Daoy (cell line): ENCODE measurements at regions not wholly inside any gene's neighbourhood (a gene's known extent, or its start where the extent isn't known, plus 50 kb on each side); places are given as distances from the start of the nearest gene placed in this dataset.
"Not testable (repeated sequence)": the region's sequence is repeated elsewhere in the genome, so short reads cannot be mapped to it uniquely, and the experiment has no call there.

Experiments
- DNase-seq: peaks from one replicate; pipeline ENCODE4 v3.0.0-alpha.2; 2015; ENCODE audit warnings: low read depth

DNA sequence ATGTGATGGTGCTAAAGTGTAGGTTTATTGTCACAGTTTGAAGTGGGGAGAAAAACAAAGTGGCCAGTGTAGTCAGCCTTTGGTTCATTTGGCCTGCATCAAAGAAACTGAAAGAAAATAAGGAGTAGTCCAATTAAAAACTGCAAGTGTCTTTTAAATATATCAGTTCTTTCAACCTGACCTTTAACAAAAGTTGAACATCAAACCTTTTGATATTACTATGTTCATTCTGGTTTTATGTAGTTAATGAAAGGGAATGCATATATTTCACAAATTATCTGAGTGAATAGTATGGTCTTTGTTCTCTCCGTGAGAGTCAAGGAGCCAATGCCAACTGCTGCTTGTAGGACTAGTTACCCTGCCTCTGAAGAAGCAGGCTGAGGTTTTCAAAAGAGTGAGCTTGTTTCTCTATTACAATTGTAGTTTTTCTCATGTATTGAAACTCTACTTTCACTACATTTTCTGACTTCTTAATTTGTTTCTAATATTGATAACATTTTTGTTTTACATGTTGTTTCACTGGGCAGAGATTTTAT lies 1160.8 kb upstream of the LRRTM3 start:
- no peak for DNase-seq

DNA sequence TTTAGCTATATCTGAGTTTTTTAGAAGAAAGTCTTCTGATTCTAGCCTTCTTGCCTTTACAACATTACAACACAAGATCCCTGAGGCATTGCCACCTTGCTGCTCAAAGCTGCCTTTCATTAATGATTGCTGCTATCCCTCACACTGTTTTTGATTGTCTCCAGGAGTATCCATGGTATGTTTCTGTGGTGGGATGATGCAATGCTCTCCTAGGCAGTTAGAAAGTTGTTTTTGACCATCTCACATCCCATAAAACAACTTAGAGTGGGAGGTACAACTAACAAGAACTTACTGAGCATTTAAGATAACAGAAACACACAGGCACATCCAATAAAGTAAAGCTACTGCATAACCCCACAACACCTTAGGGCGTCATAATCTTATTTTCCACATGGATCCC lies 1156.0 kb upstream of the LRRTM3 start:
- no peak for DNase-seq

DNA sequence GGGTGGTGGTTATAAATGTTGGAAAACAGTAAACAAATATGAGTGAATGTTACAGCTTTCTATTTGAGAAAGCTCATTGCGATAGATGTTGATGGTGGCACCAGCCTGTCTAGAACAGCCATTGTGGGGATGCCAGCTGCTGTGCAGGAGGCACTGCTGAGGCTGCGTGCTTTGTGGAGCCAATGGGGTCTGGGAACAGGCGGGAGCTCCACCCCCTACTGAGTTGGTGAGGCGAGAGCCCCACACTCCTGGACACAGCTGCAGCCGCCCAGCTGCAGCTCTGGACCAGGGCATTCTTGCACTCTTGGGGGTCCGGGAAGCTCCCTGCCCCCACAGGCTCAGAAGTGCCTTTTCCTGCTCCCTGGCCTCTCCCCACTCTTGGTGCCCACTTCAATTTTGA lies 1147.1 kb upstream of the LRRTM3 start:
- DNase-seq: no peak

DNA sequence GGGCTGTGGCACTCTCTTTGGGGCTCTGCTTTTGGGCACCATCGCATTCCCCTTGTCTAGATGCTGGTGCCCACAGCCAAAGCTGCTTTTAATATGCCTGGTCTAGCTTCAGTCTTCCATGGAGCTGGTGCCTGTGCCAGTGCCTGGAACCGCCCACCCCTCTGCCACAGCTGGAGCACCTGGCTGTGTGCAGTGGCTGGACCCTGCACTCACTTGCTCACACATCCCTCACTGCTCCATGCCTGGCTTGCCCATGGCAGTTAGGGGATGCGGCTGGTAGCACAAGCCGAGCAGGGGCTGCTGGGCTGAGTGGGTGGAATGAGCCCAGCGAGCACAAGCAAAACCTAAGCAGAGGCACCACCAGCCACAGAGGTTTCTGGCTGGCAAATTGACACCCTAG lies 1145.9 kb upstream of the LRRTM3 start:
- no peak for DNase-seq

DNA sequence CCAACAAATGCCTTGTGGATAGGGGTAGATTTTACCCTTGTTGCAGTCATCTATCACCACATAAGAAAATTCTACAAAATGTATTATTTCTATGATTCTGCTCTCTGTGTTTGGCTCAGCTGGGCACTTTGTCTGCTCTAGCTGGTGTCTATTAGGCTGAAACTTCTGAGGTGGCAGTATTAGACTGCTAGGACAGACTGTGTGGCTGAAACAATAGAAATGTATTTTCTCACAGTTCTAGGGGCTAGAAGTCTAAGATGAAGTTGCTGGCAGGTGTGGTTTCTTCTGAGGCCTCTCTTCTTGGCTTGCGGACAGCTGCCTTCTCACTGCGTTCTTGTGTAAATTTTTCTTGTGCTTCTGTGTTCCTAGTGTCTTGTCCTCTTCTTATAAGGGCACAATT lies 1139.6 kb upstream of the LRRTM3 start:
- no peak for DNase-seq

DNA sequence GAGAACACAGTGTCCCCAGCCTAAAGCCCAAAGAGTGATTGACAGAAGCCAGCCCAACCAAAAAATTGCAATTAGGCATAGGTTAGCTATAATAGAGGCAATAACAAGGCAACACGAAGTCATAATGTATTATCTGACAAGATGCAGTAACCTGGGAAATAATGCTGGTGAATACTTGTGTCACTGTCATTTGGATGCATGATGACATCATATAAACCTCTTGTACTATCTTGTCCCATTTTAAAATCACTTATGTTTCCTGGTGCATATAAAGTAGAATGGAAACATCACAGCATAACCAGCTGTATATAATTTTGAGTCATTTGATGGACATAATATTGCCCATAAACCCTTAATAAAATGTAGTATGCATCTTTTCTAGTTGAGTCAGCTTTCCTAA lies 1138.3 kb upstream of the LRRTM3 start:
- DNase-seq: no peak

DNA sequence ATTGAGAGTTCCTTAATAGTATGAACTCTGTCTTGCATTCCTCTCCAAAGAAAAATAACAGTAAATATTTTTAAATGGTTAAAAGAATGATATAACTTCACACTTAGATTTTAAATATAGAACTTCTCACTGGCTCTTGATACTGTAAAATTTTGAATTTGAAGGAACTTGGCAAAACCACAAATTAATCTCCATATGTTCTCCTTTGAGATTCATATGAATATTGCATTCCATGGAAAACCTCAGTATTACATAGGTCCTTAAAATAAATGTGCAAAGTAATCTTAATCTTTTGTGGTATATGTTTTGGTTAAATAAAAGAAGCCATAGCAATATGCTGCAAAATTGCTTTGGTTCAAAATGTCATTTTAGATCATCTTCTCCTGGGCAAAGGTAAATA lies 1137.6 kb upstream of the LRRTM3 start:
- no peak for DNase-seq

DNA sequence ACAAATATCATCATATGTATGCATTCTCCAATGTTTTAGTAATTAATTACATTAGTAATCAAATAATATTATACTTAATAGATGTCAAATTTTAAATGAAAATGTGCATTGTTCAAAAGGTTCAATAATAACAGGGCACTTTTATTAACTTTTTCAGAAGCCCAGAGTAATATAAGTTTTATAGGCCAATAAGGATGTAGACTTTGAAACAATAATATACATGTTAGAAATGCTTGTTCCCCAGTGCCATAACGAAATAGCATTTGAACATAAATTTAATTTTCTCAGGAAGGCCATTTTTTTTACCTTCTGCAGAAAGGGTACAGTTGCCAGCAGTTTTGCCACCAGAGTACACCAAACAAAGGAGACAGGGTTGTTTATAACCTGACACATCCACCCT lies 1133.9 kb upstream of the LRRTM3 start:
- no peak for DNase-seq

DNA sequence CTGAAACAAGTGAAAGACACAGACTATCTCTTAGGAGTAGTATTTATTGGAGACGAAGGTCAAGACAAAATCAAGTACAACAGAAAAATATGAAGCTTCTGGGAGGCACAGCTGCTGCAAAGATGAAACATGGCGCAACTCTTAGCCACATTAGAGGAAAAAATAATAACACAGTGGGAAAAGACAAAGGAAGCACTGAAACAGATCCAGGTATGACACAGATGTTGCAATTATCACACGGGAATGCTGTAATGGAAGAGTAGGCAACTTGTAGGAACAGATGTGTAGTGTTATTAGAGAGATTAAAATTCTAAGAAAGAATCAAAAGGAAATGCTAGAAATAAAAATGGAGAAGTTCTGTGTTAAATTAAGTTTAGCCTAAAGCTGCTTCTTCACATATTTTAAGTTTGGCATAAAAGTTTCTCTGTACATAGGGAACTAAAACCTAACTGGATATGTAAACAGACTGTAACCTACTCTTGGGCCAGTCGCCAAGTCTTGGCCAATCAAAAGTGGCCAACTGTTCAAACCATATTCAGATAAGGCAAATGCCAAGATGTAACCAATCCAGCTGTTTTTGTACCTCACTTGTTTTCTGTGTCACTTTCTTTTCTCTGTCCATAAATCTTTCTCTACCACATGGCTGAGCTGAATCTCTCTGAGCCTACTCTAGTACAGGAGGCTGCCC lies 1132.0 kb upstream of the LRRTM3 start:
- no peak for DNase-seq

DNA sequence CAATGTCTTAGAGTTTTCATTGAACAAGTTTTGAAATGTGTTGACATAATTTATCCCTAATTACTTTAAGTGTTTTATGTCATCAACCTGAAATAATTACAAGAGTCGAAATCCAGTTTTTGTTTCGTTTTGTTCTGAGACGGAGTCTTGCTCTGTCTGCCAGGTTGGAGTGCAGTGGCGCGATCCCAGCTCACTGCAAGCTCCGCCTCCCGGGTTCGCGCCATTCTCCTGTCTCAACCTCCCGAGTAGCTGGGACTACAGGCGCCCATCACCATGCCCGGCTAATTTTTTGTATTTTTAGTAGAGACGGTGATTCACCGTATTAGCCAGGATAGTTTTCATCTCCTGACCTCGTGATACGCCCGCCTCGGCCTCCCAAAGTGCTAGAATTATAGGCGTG lies 1131.0 kb upstream of the LRRTM3 start:
- DNase-seq: not testable (repeated sequence)

DNA sequence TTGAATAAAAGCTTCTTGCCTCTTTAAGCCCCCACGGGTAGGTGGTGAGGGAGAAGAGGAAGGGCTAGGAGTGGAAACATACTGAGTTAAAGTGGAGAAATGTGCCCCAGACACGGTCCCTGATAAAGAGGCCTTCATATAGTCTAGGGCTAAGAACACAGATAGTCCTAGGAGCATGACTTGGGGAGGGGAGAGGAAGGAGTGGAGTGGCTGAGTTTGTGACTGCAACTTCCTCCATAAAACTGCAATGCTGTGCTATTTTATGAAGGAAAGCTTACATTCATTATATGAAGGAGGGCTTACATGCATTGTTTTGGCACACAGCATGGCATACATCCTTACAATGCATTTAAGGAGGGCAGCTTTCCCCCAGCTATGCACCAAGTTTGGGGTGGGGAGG lies 1129.4 kb upstream of the LRRTM3 start:
- no peak for DNase-seq

DNA sequence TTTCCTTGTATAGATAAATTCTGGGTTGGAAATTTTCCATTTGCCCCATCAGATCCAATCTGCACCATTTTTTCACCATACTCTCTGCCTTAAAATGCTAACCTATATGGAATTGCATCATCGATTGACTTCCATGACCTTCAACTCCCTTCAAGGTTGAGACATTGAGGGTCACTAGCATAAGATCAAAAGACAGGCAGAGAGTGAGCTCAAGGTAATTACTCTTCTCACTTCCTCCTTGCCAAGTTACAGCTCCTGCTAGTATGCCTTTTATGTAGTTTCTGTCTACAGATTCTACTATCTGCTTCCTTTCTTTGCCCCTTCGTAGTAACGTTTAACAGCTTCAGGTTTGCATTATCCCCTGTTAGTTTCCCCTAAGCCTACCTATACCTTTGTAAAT lies 1127.7 kb upstream of the LRRTM3 start:
- no peak for DNase-seq

DNA sequence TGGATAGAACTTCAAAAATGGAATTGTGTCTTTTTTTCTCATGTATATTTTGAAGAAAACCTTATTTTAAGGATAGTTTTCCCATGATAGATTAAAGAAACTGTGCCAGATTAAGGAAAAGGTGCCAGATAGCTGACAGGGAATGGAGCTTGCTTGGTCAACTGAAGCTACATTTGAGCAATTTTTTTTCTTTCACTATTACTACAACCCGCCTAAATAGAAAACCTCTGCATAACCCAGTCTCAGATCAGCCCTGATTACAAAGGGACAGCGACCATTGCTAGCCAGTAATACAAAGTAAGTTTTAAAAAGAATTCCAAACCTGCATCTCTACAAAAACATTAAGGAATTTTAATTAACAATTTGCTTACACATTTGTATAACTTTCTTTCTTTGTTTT lies 1123.4 kb upstream of the LRRTM3 start:
- no peak for DNase-seq

DNA sequence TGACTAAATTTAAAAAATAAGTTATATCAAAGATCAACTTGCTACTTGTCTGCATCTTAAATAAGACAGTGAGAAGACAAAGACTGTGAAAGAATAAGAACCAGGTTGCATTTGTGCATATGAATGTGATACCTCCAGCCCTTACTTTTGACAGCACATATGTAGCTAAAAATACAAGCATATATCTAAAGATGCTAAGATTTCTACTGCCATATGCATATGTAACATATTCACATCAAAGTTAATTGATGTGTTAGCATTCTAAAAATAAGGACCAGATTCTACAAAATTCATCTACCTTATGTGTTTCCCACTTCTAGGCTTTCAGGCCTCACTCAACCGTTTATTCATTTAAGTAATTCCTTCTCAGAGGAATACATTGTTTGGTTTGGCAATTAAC lies 1120.3 kb upstream of the LRRTM3 start:
- no peak for DNase-seq

DNA sequence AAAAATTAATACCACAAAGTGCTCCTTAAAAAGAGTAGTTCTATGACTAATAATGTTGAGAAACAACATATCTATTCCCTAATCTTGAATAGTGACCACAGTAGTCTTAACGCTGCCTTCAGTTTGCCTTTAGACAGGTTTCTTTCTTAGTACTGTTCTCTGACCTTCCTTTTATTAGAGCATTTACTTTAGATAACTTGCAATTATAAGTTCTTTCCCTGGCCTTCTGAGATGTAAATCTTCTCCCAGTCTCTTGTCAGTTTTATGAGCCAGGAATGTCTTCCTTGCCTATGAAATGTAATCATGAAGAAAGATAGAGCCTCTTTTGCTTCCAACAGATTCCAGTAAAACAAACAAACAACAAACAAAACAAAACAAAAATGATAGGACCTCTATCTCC lies 1119.8 kb upstream of the LRRTM3 start:
- DNase-seq: no peak

DNA sequence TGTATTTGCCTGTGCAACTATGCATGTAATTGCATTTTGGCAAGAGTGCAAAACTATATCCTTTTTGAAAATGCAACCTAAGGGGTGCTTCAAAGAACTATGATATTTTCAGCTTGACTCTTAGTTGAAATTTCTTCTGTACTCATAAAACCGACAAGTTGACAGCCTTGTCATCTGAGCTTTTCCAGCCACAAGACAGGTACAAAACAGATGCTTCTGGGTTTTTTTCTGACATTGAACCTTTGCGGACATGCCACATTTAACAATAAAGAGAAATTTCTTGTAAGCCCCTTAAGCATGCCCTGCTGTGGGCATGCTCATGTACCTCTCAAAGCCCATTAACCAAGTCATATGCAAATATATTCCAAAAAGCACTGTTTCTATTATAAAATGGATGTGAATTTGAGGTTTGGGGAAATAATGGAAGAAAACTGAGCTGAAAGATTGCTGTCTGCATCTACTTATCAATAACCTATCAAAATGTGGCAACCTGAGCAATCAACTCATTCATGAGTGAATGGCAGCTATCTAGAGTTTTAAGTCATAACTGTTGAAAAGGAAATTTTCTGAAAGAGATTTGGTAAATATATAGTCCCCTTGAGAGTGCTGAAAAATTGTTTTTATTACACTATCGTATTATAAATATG lies 1117.0 kb upstream of the LRRTM3 start:
- DNase-seq: no peak

DNA sequence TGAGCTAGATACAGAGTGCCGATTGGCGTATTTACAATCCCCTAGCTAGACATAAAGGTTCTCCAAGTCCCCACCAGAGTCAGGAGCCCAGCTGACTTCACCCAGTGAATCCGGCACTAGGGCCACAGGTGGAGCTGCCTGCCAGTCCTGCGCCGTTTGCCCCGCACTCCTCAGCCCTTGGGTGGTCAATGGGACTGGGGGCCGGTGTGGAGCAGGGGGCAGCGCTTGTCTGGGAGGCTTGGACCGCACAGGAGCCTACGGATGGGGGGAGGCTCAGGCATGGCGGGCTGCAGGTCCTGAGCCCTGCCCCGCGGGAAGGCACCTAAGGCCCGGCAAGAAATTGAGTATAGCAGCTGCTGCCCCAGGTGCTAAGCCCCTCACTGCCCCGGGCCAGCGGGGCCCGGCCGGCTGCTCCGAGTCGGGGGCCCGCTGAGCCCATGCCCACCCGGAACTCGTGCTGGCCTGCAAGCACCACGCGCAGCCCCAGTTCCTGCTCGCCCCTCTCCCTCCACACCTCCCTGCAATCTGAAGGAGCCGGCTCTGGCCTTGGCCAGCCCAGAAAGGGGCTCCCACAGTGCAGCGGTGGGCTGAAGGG lies 1113.8 kb upstream of the LRRTM3 start:
- no peak for DNase-seq

DNA sequence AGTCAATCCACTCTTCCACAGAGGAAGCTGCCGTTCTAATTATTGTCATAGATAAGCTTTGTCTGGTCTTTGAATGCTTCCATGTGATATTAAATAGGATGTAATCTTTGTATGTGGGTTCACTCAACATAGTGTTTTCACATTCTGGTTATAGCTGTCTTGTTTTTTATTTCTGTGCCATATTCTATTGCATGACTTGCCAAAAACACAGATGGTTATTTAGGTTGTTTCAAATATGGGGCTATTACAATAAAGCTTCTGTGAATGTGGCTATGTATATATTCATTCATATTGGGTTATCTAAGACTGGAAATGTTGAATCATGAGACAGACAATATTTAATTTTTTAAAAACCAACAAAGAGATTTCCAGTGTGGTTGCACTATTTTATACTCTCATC lies 1109.3 kb upstream of the LRRTM3 start:
- no peak for DNase-seq

DNA sequence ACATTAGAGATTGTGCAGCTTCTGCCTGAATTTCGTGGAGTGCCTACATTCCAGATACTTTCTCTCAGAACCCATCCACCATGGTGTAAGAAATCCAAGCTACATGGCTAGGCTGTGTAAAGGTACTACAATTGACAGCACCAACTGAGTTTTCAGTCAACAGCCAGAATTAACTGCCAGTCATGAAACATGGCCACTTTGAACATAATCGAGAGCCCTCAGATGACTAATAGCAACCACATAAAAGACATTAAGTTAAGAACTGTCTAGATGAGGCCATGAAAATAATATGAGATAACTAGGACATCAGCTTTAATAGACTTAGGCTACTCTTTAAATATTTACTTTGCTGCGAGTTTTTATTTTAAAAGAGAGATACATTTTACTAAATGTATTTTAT lies 1106.8 kb upstream of the LRRTM3 start:
- no peak for DNase-seq

DNA sequence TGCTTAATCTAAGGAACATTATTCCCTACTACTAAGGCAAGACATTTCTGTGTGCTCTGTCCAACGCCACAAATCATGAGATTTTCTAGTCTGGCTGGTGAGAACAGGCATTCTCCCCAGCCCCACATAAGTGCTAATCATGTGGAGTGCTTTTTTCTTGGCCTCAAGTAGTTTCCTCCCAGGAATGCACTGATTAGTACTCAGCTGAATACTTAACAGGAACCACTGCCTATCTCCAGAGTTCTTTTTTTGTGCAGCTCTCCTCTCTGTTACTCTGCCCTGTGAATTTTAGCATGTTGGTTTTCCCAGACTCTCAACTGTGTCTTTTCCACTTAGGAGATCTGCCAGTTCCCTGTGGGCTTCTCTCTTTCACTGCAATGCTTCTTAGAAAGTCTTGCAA lies 1098.5 kb upstream of the LRRTM3 start:
- no peak for DNase-seq

DNA sequence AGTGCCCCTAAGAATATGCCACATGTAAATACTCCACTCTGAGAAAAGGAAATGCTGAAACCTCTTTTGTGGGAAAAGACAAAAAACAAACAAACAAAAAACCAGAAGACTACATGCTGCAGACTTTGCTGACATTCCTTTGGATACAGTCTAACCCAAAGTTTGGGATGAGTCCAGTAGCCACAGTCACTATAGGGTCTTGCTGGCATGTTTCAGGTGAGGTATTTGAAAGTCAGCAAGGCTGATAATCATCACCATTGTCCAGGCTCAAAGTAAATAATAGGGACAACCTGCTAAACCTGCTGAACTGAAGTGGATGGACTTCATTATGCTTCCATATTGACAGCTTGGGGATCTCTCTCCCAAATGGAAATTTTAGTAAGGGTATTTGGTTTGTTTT lies 1087.0 kb upstream of the LRRTM3 start:
- no peak for DNase-seq

DNA sequence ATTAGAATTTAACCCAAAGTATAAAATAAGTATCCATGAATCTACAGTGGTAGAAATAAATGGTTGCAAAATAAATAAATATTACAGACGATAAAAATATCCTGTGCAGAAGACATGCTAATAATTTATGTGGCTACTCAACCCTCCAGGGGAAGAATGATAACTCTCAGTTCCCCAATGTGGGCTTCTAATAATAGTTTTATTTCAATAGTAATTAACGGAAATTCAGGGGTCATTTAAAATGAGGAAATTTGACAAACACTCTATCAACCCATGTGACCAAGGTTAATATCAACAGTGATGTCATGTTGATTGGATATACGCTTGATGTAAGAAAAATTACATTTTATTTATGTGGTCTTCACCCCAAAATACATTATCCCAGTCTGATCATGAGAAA lies 1082.6 kb upstream of the LRRTM3 start:
- no peak for DNase-seq

DNA sequence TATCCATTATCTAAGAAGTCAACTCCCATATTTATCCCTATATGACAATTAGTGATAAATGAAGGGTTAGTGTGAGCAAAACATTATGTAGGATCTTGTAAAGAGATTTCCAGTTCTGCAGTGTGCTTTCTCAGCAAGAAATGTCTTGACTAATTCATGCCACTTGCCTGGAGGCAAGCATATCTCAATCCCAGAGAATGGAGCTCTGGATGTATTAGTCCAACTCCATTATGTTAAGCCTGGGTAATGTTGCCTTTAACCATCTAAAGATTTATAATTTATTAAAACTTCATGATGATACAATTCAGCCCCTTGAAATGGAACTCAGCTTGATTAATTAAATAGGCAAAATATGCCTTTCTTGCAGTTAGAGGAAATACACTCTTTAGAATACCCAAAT lies 1079.9 kb upstream of the LRRTM3 start:
- DNase-seq: no peak
